Activated T-helper 1 cell treated with Interleukin-2 at 50 U/mL for 16 hours (primary cell): ENCODE measurements at regions not wholly inside any gene's neighbourhood (a gene's known extent, or its start where the extent isn't known, plus 50 kb on each side); places are given as distances from the start of the nearest gene placed in this dataset.
"Not testable (repeated sequence)": the region's sequence is repeated elsewhere in the genome, so short reads cannot be mapped to it uniquely, and the experiment has no call there.

Source experiments
- DNase-seq: peaks from one replicate; pipeline ENCODE4 v3.0.0-alpha.2; 2020; ENCODE audit warnings: low read depth

DNA sequence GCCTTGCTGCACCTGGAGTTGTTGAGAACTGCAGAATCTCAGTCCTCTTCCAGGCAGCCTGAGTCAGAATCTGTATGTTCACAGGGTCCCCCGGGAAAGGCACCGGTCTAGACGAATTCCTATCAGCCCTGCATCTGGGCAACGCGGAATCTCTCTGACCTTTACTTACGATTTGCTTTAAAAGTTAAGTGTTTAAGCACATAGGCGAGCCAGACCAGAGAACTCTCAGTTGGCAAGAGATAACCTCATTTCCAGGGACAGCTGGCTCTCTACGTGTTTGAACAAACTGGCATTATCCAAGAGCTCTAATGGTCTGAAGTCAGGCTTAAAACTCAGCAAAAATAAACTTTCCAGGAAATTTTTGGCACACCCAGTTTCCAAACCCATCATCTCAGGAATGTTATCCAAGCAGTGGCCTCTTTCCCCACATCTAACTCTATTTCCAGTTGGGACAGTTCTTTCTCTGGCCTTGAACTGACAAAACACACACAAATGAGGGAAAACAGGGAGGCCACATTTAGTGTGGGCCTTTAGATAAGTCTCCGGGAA, 53.4 kb downstream of the HES1 start:
- no peak for DNase-seq

DNA sequence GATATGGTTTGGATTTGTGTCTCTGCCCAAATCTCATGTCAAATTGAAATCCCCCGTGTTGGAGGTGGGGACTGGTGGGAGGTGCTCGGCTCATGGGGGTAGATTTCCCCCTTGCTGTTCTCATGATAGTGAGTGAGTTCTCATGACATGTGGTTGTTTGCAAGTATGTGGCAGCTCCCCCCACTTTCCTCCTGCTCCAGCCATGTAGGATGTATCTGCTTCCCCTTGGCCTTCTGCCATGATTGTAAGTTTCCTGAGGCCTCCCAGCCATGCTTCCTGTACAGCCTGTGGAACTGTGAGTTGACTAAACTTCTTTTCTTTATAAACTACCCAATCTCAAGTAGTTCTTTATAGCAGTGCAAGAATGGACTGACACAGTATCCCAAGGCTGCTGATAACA, 55.9 kb downstream of the HES1 start:
- DNase-seq, result not testable (repeated sequence)

GRCh38 chr3:194194051-194194756, 58.3 kb downstream of the HES1 start:
- no peak for DNase-seq

DNA sequence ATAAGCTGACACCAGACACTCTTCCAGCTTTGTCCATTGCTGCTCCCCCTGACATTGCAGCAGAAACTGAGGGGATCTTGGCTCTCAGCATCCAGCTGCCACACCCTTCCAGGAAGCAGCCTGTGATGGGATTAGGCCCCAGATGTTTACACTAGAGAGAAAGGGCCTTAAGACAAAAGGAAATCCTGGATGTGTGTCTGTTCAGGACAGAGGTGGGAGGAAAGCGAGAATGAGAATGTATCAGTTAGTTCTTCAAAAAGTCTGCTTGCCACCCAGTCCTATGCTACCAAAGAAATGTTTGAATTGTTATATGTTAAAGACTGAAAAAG, 58.8 kb downstream of the HES1 start:
- no peak for DNase-seq

- no peak for DNase-seq
These were observed 59.7 kb downstream of the HES1 start for GRCh38 chr3:194195611-194196010.

GRCh38 chr3:194196876-194197275, 60.9 kb downstream of the HES1 start:
- DNase-seq, result no peak

GRCh38 chr3:194197396-194197960, 61.5 kb downstream of the HES1 start:
- no peak for DNase-seq

DNA sequence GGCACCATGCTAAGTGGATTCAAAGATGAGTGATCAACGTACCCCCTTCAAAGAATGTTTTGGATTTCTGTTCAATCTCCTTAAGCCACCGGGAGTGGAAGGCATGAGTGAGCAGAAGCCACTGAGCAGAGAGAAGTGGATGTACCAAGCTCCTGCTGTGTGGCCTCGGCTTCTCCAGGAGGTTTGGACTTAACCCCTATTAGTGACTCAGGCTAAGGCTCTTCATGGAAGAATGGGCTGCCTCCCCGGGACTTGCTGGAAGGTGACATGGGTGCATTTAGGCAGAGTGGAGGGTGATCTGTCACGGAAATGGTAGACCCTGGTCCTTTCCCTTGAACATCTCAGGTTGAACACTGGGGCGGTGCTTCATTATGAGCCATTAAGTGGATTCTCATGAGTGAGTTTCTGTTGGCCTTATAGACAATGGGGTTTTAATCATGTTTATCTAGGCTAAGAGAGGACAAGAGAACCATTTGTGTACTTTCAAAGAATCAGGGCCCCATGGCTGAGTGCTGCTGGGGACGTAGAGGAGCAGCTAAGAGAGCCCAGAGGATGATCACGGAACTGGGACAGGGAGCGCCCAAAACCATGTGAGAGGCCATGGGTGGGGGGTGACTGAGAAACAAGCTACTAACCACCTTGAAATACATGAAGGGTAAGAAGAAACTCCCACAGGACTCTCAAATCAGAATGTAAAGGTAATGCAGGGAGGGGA, 62.2 kb downstream of the HES1 start:
- DNase-seq, result no peak

DNA sequence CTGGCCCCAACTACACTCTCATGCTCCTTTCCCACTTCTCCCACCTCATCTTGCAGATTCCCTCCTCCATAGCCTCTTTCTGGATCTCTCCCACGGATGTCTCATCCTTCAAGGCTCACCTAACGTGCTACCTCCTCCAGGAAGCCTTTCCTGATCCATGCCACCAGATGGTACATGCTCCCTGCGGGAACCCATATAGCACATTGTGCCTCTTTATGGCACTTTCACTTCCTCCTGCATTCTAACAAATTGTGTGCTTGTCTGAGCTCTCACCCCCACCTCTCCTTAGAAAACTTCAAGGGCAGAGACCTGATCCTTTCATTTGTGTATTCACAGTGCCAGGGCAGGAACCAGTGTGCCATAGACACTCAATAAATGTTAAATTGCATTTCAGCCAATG, 63.0 kb downstream of the HES1 start:
- no peak for DNase-seq

DNA sequence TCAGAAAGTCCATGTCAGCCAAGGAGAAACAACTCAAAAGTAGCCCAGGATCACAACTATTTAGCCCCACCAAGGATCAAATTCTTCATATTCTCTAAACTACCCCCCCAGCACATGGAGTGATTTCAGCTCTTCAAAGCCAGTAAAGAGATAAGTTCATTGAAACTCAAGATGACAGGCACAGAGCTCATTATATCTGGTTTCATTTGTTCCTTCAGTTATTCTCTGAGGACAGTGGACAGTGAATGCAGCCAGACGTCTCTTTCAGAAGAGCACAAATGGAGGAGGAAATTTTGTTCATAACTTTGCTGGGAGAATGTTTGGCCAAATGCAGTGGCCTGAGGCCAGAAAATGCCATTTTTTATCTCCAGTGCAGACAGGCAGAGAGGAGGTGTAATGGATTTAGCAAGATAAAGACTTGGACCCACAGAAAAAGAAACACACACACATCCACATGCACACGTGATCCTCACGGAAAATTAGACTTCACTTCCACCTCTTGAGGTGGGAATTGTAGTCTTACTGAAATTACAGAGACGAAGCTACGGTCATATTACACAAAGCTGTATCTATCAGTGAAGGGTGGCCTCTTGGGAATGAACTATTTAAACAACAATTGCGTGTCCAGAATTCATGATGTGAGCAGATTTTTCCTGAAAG, 64.6 kb downstream of the HES1 start:
- no peak for DNase-seq

DNA sequence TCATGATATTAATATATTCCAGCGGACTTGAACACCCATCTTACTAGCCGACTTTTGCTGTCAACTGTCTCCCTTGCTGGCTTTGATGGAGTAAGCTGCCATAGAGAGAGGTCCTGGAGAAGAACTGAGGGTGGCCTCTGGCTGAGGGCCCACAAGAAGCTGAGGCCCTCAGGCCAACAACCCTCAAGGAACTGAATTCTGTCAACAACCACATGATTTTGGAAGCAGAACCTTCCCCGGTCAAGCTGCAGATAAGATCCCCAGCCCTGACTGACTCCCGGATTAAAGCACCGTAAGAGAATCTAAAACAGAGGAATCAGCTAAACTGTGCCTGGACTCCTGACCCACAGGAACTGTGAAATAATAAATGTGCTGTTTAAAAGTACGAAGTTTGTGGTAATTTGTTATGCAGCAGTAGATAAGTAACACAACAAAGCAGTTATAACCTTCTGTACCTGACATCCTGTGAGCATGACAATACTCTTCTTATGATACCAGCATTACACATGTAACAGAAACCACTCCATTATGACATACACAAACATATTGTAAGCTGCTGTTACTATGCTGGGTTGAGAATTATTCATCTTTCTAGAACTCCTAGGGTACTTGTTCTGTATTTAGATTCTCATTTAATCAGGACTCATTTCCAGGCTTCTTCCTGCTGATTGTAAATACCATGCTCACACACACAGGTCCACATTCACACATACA, 66.2 kb downstream of the HES1 start:
- no peak for DNase-seq

DNA sequence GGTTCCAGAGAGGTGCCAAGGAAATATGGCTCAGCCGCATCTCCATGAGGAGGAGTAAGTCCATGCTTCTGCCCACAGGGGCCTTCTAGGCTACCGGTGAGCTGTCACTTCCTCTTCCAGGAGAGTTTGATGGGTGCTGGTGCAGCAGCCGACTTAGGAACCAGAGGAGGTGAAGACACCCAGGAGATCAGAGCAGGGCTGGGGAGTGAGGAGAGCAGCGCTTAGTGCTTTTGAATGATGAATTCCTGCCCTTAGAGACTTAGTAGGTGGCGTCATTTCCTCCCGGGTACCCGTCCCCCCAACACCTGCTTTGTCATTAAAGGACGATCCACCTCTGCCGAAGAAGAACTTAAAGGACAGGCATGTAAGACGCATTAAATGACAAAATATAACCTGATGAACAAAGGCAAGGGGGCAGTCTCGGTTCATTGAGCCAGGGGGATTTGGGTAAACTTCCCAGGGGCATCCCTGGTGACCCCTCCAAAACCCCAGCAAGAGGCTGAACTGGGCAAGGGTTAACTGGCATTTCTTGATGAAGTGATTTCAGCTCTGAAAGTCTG, 67.6 kb downstream of the HES1 start:
- DNase-seq, result no peak

DNA sequence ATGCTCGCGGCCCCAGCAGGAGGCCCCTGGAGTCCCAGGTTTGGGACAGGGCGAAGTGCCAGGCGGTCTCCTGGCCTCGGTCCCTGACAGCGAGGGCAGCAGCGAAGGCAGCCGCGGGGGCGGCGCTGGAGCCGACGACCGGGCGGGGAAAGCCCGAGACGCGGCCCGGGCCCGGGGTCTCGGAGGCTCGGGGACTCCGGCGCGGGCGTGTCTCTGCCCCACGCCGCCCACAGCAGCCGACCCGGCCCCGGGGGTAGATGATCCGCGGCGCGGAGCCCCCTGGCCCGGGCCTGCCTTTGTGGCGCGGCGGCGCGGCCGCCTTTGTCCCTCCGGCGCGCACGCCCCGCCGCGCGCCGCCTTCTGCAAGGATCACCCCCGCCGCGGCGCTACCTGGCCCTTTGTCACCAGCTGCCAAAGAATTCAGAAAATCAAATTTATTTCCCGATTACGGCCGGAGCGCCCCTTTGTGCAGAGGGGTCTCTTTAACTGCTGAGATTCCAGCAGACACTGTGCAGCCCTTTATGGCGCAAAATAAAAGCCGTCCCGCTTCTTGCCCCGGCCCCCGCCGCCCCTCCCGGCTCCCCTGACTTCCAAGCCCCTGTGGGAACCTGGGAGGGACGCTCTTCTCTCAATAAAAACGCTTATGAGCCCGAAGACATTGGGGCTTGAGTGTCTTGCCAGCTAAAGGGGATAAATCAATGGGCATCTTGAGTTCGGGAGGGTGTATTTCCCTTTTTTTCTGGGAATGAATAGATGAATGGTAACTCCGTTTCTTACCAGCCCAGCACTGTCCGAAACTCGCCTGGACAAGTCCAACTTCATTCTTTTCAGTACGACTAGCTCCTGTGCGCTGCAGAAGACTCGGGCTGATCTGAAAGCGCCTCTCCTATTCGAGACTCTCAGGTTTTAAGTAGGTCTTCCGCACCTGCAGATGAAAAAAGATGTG, 68.4 kb downstream of the HES1 start:
- DNase-seq, result no peak

DNA sequence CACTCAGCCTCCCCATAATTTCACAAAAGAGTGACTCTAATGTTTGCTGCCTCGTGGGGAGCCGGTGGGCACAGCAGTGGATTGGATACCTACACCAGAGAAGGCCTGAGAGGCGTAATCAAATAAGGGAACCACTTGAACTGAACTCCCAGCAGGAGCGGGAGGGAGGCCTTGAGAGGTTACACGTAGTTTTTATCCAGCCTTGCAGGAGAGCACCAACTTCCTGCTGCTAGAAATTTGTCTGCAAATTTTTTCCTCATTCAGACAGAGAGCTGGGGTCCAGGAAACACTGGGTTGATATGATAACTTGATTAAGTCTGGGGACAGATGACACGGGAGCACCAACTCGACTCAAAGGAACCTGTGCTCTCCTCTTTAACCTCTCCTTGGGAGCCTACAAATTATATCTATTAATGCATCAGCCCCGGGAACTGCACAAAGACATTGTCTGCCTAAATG, 69.8 kb downstream of the HES1 start:
- no peak for DNase-seq

GRCh38 chr3:194206320-194206719, 70.4 kb downstream of the HES1 start:
- no peak for DNase-seq

DNA sequence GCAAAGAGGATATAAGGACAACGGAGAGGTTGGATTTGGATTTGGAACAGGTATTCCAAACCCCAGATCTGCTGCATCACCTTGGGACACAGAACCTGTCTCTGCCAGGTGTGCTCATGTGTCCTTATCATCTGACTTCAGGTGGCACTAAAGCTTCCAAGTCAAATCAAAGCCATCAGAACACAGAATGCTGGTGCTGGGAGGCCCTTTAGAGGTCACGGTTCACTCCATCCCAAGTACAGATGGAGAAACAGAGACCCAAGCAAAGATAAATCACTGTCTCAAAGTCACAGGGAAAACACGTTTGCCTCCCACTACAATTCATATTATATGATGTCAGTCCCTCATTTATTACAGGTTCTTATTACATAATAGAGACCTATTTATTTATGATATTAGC, 72.8 kb downstream of the HES1 start:
- no peak for DNase-seq

GRCh38 chr3:194212161-194212844, 76.4 kb downstream of the HES1 start:
- no peak for DNase-seq

DNA sequence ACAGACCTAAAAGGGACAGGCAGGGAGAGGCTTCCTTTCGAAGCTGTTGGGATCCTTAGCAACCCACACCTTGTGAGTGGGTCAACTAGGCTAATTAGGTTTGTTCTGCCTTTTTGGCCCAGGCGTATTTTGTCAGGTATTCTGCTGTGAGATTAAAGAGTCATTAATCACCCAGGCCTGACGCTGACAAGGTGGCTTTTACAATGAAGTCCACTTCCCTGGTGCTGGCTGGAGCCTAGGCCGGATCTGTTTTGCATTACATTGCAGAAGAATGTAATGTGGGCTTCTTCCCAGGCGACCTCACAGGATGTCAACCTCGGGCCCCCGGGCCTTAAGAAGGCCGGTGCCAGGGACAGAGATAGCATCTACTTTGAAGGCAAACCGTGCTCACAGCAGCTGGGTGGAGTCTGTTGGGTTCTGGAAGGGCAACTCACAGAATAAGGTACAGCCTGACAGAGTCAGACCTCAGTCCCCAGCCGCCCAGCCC, 76.9 kb downstream of the HES1 start:
- no peak for DNase-seq

DNA sequence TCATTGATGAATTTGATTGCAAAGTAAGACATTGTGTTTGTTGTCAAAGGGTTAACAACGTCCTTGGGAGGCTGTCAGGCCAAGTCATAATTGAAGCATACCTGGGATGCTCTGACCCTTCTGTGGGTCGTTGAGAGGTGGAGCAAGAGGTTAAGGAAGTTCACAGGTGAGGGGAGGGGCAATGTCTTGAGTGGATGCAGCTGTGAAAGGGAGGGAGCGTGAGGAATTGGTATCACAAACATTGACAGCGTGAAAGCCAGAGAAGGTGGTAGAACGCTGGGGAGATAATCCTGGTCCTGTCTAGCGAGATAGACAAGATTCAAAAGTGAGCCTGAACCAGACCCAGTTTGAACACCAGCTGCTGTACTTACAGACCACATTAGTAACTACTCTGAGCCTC, 79.4 kb downstream of the HES1 start:
- no peak for DNase-seq
